Omental fat pad (tissue), 3 donors: ENCODE measurements at regions not wholly inside any gene's neighbourhood (a gene's known extent, or its start where the extent isn't known, plus 50 kb on each side); places are given as distances from the start of the nearest gene placed in this dataset.
"Not testable (repeated sequence)": the region's sequence is repeated elsewhere in the genome, so short reads cannot be mapped to it uniquely, and the experiment has no call there.

Experiments used
- ATAC-seq: fragments of 150-250 bp; one replicate; pipeline ENCODE4 v1.9.1; 2016; ENCODE audit warnings: mild to moderate bottlenecking, moderate library complexity; ENCODE audit not compliant: low FRiP score
- DNase-seq: peaks from one replicate; pipeline ENCODE4 v3.0.0-alpha.2; 2019; ENCODE audit warnings: low spot score
- CTCF ChIP-seq, 3 donors: fragments of 450-650 bp; IDR thresholded peaks; one replicate each; pipeline ENCODE4 v1.5.1; 2016 to 2017; ENCODE audit warnings: antibody characterized with exemption in 3 of 3, mild to moderate bottlenecking in 3 of 3, moderate library complexity in 2 of 3

GRCh38 chr14:86782092-86782580 lies 1210.8 kb downstream of the GALC start:
- no peak for TF ChIP-seq CTCF (IDR thresholded peaks at IDR 0.05)
- no peak for ATAC-seq
- DNase-seq, result no peak

GRCh38 chr14:86780876-86781510 lies 1212.0 kb downstream of the GALC start:
- no peak for TF ChIP-seq CTCF (IDR thresholded peaks at IDR 0.05)
- DNase-seq, result no peak
- no peak for ATAC-seq

- TF ChIP-seq CTCF (IDR thresholded peaks at IDR 0.05), result no peak
- DNase-seq (no peak), ATAC-seq (no peak)
Observed at GRCh38 chr14:86780461-86780860, 1212.5 kb downstream of the GALC start.

- no peak for ATAC-seq
- no peak for DNase-seq
- no peak for TF ChIP-seq CTCF (IDR thresholded peaks at IDR 0.05)
Observed at GRCh38 chr14:86779416-86779815, 1213.6 kb downstream of the GALC start.

GRCh38 chr14:86777963-86778602 lies 1214.9 kb downstream of the GALC start:
- DNase-seq, result no peak
- TF ChIP-seq CTCF (IDR thresholded peaks at IDR 0.05), result no peak

GRCh38 chr14:86775896-86776295 lies 1217.1 kb downstream of the GALC start:
- ATAC-seq, result not testable (repeated sequence)

More at GRCh38 chr14:86777963-86778602, 1214.9 kb downstream of the GALC start:
- no peak for ATAC-seq

GRCh38 chr14:86774916-86775315 lies 1218.1 kb downstream of the GALC start:
- ATAC-seq, result no peak
- no peak for DNase-seq
- TF ChIP-seq CTCF (IDR thresholded peaks at IDR 0.05), result no peak

More at GRCh38 chr14:86775896-86776295, 1217.1 kb downstream of the GALC start:
- DNase-seq, result not testable (repeated sequence)
